Activated CD8-positive, alpha-beta memory T cell treated with anti-CD3 and anti-CD28 coated beads, Interleukin-2, amount 50 U/mL, for 4 hours (primary cell): ENCODE measurements at regions not wholly inside any gene's neighbourhood (a gene's known extent, or its start where the extent isn't known, plus 50 kb on each side); places are given as distances from the start of the nearest gene placed in this dataset.
"Not testable (repeated sequence)": the region's sequence is repeated elsewhere in the genome, so short reads cannot be mapped to it uniquely, and the experiment has no call there.

Experiments
- DNase-seq: peaks from one replicate; pipeline ENCODE4 v3.0.0-alpha.2; 2020

DNA sequence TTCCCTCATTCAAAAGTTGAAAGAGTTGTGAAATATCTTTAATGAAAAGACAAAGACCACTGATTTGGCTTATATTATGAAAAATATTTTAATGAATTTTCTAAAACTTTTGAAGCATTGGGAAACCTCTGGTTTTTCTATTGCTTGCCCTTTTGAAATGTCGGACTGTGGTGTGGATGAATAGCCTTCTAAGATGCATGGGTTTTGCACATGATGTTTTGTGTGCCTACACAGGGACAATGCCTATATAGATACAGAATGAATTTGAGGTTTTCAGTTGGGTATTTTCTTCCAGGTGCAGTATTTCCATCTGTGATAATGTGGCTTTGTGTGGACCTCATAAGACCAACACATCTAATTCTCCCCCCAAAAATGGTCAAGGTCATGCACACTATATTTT lies 1437.9 kb downstream of the REEP3 start:
- no peak for DNase-seq

DNA sequence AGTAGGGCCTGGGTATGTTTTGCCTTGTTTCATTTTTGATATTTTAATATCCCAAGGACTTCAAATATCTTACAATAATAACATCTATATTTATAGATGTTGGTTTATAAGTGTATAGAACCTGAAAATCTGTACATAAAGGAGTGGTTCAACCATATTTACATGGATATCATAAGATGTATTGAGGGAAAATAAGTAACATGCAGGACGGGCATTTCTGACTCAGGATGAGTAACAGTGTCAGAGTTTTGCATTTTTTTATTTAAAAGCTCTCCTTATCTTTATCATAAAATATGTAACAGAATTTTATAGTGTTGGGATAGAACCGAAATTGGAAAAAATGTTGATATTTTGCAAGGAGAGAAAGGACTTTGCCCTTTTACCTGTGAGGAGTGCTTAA lies 1438.7 kb downstream of the REEP3 start:
- DNase-seq, result no peak

DNA sequence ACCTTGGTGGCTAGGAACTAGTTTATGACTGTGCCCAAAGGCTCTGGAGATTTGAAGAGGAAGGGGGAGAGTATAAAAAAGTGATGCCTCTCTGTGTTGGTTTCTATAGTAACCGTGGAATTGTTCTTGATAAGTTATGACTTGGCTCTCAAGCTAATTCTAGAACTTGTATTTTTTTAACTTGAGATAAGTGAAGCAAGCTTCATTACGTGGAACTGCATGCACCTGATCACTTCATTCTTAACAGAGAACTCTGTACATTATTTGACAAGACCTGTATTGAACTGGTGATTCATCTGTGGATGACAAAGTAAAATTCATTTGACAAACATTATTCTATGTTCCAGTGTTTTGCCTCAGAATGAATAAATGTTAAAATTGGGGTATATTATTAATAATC lies 1452.2 kb downstream of the REEP3 start:
- no peak for DNase-seq

DNA sequence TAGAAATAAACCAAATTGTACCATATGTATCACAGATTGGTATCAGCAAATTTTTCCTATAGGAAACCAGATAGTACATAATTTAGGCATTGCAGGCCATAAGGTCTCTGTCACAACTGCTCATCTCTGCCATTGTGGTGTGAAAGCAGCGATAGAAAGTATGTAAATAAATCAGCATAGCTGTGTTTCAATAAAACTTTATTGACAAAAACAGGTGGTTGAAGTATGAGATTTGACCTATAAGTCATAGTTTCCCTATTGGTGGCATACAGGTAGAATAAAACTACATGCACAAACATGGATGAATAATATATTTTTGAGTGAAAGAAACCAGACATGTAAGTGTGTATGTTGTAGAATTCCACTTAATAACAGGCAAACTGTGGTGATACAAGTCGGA lies 1454.9 kb downstream of the REEP3 start:
- no peak for DNase-seq

DNA sequence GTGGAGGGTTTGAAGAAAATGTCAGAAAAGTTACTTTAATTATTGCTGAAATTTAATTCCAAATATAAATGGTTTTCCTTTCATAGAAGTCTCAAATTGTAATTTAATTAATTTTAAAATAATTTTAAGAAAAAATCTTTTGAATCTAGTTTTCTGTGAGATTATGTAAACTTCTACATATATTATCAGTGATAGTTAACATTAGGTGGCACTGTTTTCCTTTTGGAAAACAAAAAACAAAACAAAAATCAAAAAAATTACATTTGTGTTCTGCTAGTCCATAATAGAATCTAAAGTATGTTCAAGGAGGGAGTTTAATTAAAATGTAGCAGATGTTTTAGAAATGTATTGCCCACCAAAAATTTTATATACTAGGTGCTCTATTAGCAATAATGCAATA lies 1456.7 kb downstream of the REEP3 start:
- DNase-seq, result no peak

DNA sequence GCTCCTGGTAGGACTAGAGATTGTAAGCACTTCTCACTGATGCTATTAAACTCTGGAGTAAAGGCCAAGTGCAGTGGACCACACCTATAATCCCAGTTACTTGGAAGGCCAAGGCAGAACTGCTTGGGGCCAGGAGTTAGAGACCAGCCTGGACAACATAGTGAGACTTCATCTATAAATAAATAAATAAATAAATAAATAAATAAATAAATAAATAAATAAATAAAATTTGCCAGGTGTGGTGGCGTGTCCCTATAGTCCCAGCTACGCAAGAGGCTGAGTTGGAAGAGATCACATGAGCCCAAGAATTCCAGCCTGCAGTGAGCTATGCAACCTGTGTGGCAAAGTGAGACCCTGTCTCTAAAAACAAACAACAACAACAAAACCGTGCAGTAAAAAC lies 1475.7 kb downstream of the REEP3 start:
- no peak for DNase-seq

DNA sequence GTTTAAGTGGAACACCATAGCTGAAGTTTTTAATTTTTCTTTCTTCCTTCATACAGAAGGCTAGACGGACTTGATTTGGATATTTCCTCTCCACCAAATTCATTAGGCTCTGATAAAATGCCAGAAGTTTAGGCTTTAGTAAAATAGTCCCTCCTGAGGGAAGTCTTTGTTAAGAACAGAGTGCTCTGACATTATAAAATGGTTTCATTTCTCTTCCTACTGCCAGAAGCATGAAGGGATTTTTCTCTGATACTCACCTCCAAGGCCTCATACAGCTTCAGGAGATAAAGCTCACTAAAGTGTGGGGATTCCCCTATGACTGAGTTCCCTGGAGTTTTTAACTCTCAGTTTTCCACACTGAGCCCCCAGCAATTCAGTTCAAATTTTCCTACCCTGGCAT lies 1489.6 kb downstream of the REEP3 start:
- DNase-seq, result no peak

DNA sequence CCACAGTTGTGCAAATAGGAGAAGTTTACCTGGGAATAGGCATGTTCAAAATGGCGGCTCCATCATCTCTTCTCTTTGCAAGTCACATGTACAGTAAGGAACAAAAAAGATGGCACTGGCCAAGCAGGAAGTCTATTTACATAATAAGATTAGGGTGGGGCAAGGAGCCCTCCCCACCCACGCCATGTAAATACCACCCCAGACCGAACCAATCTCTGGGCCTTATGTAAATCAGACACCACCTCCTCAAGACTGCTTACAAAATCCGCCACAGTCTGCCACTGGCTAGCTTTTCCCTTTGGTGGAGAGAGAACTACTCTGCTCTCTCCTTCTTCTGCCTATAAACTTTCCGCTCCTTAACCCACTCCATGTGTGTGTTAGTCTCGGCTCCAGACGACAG lies 1496.3 kb downstream of the REEP3 start:
- no peak for DNase-seq

DNA sequence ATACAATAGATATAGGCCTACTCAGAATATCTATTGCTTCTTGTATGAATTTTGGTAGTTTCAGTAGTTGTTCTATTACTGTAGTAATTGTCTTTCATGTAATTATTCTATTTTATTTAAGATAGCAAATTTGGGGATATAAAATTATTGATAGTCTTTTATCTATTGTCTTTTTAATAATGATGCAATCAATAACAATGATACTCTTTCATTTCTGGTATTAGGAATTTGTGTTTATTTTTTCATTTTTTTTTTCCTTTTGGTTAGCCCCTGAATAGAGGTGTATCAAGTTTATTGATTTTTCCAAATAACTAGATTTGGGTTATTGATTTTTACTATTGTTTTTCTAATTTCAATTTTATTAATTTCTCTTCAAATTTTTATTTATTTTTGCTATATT lies 1503.7 kb downstream of the REEP3 start:
- no peak for DNase-seq

DNA sequence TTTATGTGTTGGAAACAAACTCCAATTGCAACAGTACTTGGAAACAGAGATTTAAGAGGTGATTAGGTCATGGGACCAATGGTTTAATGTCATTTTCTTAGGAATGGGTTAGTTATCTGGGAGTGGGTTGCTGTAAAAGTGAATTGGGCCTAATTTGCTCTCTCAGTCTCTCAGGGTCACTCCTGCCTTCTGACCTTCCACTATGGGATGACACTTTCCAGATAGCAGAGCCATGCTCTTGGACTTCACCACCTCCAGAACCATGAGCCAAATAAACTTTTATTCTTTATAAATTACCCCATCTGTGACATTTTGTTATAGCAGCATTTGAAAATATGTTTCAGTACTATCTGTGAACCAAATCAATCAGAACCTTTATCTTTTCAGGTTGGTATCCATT lies 1509.1 kb downstream of the REEP3 start:
- DNase-seq, result no peak

DNA sequence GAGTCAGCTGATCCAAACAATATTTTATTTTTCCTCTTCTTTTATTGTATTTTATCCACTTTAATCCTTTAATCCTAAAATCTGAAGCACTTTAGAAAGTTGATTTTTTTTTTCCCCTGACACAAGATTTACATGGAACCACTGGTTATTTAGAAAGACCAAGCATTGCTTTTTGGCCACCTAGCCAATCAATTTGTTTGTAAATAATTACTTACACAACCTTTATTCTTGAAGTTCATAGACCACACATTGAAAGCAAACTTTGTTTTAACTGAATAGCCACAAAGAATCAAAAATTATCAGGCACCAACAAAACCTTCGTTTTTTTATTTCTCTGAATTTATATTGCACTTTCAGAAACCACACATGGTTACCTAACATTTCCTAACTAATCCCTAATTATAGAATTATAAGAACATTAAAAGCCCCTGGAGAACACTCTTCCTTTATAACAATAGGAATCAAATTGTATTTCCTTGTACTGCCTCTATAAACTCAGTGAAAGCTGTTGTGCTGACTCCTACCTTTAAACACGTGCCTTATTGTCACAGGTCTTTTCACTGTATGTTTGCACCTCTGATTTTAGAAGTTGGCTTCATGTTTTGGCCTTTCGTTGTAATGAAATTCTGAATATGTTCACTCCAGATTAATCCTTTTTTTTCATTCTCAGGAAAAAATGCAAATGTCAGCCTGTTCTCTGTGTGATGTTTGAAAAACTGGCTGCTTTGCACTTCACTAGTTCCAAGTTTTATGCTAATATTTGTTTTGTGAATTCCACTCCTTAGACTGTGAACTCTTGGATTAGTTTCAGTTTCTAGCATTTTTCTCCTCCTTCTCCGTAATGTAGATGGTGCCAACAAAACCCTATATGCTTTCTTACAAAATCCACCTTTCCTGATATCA lies 1511.9 kb downstream of the REEP3 start:
- no peak for DNase-seq

DNA sequence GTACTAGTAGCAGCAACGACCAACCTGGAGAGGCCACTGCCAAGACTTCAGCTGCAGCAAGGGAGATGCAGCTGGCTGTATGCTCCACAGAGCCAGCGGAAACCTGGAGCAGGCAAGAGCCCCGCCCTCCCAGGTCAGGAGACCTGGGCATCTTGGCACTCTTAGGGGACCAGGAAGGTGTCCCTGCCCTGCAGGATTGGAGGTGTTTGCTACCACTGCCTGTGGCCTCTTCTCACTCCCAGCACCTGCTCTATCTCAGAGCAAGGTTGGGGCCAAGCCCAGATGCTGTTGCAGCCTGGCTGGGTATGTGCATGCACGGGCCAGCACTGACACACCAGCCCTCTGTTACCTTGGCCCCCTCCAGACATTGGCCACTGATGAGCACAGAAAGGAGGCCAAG lies 1512.8 kb downstream of the REEP3 start:
- DNase-seq, result no peak

DNA sequence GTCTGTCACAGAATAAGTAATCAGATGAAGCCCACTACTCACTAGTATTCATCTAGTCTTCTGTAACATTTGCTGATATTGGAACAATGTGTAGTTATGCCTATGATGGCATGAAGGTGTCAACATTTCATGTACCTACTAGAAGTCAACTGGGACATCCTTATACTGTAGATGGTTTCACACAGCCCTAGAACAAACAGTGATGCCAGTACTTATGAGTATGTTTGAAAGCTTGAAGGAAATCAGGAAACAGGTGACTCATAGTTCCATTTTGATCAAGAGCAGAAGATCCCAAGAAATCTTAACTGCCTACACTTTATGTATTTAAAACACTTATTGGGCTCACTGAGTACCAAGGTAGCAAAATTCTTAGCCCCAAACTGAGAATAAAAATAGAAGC lies 1519.6 kb downstream of the REEP3 start:
- DNase-seq, result no peak

DNA sequence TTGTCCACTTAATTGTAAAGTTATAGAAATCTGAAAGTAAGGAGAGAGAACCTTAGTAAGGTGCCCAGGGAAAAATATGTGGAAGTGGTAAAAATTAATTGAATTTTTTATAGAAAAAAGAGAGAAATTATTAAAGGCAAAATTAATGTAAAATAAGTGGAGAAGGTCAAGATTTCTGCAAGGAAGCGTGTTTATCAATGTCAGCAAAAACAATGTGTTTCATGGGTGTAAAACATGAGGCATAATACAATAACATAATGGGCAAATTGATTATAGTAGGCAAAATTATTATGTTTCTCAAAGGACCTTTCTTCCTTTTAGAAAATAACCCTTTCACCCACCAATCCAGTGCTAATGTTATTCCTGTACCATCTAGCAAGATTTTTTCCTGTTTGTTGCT lies 1520.1 kb downstream of the REEP3 start:
- DNase-seq, result no peak

DNA sequence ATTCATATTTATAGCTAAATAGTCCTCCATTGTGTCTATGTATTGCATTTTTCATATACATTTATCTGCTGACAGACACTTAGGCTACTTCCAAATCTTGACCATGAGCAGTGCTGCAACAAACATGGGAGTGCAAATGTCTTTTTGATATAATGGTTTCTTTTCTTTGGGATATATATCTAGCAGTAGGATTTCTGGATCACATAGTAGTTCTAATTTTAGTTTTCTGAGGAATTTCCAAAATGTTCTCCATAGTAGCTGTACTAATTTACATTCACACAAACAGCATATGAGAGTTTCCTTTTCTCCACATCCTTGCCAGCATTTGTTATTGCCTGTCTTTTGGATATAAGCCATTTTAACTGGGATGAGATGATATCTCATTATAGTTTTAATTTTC lies 1521.3 kb downstream of the REEP3 start:
- no peak for DNase-seq

DNA sequence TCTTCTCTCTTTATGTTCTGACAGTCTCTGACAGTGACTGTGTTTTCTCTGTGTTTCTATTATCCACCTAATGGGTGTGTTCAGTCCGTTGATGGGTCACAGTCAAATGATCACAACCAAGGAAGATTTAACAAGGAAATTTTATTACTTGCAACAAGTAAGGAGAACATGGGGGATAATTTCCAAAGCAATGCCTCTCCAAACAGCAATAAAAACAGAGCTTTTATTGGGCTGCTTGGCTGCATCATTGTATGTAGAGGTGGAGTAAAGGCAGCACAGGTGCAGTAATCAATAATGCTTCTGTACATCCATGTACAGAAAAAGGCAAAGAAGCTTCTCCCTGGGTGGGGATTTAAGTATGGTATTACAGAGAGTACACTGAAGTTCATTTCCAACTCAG lies 1525.6 kb downstream of the REEP3 start:
- no peak for DNase-seq

DNA sequence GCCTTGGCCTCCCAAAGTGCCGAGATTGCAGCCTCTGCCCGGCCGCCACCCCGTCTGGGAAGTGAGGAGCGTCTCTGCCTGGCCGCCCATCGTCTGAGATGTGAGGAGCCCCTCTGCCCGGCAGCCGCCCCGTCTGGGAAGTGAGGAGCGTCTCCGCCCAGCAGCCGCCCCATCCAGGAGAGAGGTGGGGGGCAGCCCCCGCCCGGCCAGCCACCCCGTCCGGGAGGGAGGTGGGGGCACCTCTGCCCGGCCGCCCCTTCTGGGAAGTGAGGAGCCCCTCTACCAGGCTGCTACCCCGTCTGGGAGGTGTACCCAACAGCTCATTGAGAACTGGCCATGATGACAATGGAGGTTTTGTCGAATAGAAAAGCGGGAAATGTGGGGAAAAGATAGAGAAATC lies 1530.9 kb downstream of the REEP3 start:
- not testable (repeated sequence) for DNase-seq

DNA sequence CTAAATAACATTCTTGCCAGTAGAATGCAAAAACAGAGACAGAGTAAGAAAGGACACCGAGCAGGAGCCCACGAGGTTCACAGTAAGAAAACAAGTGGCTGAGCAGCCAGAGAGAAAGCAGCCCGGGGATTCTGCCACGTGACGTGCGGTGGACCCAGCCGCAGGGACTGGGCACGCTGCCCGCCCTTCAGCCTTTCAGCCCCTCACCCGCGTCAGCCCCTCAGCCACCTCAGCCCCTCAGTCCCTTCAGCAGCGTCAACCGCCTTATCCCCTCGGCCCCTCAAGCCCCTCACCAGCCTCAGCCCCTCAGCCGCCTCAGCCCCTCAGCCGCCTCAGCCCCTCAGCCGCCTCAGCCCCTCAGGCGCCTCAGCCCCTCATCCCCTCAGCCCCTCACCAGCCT lies 1532.2 kb downstream of the REEP3 start:
- not testable (repeated sequence) for DNase-seq

DNA sequence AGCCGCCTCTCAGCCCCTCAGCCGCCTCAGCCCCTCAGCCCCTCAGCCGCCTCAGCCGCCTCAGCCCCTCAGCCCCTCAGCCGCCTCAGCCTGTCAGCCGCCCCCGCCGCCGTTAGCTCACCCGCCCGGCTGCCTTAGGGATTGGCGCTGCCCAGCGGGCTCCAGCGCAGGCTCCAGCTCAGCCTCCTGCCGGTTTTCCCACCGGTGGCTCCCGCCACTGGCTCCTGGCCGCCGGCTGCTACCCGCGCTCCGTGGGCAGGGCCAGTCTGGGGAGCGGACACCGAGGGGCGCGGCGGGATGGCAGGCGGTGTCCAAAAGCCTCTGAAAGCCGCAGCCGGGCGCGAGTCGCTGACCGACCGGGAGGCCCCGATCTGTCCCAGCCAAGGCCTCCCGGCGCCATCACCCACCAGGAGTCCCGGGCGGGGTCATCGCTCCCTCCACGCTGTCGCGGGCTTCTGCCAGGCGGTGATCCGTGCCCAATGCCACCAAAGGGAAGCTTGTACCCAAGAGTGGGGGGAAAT lies 1532.7 kb downstream of the REEP3 start:
- not testable (repeated sequence) for DNase-seq

DNA sequence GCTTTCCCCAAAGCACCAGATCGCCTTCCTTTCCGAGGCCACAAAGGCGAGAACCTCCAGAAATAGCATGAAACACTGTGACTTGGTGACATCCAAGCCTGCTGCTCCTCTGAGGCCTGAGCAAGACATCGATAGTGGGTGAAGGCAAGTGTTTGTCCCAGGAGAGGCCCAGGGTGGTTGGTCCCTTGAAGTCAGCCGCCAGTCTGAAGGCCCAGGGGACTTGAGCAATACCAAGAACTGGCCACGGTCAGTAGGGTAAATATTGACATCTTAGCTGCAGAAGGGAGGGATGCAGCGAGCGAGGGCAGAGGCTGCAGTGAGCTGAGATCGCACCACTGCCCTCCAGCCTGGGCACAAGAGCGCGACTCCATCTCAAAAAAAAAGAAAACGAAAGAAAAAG lies 1533.5 kb downstream of the REEP3 start:
- not testable (repeated sequence) for DNase-seq

DNA sequence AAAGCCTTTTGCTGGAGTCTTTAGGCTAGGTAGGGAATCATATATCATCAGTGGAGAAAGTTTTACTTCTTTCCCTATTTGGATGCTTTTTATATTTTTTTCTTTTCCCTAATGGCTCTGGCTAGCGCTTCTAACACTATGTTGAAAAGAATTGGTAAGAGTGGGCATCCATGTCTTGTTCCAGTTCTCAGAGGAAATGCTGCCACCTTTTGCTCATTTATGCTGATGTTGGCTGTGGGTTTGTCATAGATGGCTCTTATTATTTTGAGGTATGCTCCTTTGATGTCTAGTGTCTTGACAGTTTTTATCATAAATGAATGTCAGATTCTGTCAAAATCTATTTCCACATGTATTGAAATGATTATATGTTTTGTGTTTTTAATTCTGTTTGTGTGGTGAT lies 1544.1 kb downstream of the REEP3 start:
- no peak for DNase-seq

DNA sequence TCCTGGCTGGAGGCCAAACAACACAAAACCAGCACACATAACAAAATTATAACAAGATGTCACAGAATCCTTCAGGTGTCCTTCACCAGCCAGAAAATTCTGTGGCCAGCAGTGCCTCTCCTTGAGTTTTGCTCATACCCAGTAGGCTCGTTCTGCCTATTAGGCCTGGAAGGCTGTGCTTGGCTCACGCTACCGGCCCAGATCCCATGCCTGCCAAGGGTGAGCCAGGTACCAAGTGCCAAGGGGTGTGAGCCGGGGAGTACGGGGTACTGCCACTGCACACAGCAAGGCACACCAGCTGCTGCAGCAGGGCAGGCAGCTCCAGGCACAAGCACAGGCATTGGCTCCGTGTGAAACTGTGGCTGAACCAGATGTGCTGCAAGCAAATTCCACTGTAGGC lies 1562.0 kb downstream of the REEP3 start:
- no peak for DNase-seq

DNA sequence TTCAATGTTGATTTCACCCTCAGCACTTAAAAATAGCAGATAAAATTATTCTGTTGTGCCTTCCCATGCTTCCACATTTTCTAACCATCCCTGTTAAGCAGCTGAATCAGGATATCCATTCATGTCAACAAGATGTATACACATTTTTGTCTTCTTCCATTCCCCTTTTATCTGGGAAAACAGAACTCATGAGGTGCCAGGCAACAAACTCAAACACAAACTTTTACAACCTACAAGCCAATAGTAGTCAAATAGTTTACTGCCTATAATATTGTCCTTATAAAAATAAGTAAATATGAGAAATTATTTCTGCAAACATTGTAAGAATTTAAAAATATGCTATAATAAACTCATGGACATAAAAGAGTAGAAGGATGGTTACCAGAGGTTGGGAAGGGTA lies 1569.8 kb downstream of the REEP3 start:
- DNase-seq, result no peak

DNA sequence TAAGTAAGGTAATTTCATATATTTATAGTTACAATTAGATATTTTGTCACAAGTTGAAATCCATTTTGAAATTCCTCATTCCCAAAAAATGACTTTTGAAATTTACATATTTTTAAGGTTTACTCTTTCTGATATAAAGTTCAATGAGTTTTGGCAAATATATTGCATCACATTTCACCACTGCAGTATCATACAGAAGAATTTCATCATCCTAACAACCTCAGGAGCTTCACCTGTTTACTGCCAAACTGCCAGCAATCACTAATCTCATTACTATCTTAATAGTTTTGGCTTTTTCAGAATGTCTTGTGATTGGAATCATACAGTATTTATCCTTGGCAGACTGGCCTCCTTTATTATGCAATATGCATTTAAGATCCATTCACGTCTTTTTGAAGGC lies 1578.9 kb downstream of the REEP3 start:
- no peak for DNase-seq

DNA sequence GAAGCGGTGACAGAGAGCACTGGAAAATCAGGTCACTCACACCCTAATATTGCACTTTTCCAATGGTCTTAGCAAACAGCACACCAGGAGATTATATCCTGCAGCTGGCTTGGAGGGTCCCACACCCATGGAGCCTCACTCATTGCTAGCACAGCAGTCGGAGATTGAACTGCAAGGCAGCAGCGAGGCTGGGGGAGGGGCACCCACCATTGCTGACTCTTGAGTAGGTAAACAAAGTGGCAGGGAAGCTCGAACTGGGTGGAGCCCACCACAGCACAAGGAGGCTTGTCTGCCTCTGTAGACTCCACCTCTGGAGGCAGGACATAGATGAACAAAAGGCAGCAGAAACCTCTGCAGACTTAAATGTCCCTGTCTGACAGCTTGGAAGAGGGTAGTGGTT lies 1579.7 kb downstream of the REEP3 start:
- not testable (repeated sequence) for DNase-seq
